C4-2B (cell line): ENCODE measurements at regions not wholly inside any gene's neighbourhood (a gene's known extent, or its start where the extent isn't known, plus 50 kb on each side); places are given as distances from the start of the nearest gene placed in this dataset.

Experiments
- ZFX ChIP-seq: fragments of 450-650 bp; IDR thresholded peaks from 2 replicates; pipeline ENCODE4 v1.6.1; 2017
- TF ChIP-seq, protein P1 (sequence below): fragments of 450-650 bp; conservative IDR thresholded peaks from 2 replicates; pipeline ENCODE4 v1.5.1; 2017; ENCODE audit warnings: mild to moderate bottlenecking

DNA sequence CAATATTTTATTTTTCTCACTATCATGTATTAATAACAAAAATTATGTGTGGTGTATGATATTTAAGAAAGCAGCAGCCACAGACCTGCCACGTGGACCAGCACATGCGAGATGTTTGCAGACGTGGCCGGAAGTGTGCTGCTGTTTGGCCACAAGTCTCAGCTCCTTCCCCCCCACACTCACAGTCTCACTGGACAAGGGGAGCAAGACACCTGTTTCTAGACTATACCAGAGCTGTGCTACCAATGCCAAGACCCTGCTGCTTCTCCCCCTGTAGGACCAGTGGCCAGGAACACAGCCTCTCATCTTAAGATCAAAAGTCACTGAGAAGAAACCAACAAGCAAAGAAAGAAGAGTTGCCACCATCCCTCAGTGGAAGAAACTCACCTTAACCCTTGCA, 258.9 kb upstream of the PPP2R2D start:
- TF ChIP-seq, protein P1, sequence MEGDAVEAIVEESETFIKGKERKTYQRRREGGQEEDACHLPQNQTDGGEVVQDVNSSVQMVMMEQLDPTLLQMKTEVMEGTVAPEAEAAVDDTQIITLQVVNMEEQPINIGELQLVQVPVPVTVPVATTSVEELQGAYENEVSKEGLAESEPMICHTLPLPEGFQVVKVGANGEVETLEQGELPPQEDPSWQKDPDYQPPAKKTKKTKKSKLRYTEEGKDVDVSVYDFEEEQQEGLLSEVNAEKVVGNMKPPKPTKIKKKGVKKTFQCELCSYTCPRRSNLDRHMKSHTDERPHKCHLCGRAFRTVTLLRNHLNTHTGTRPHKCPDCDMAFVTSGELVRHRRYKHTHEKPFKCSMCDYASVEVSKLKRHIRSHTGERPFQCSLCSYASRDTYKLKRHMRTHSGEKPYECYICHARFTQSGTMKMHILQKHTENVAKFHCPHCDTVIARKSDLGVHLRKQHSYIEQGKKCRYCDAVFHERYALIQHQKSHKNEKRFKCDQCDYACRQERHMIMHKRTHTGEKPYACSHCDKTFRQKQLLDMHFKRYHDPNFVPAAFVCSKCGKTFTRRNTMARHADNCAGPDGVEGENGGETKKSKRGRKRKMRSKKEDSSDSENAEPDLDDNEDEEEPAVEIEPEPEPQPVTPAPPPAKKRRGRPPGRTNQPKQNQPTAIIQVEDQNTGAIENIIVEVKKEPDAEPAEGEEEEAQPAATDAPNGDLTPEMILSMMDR: no peak
- TF ChIP-seq ZFX: no peak
